ENCODE measurements at regions not wholly inside any gene's neighbourhood (a gene's known extent, or its start where the extent isn't known, plus 50 kb on each side); places are given as distances from the start of the nearest gene placed in this dataset.

DNA sequence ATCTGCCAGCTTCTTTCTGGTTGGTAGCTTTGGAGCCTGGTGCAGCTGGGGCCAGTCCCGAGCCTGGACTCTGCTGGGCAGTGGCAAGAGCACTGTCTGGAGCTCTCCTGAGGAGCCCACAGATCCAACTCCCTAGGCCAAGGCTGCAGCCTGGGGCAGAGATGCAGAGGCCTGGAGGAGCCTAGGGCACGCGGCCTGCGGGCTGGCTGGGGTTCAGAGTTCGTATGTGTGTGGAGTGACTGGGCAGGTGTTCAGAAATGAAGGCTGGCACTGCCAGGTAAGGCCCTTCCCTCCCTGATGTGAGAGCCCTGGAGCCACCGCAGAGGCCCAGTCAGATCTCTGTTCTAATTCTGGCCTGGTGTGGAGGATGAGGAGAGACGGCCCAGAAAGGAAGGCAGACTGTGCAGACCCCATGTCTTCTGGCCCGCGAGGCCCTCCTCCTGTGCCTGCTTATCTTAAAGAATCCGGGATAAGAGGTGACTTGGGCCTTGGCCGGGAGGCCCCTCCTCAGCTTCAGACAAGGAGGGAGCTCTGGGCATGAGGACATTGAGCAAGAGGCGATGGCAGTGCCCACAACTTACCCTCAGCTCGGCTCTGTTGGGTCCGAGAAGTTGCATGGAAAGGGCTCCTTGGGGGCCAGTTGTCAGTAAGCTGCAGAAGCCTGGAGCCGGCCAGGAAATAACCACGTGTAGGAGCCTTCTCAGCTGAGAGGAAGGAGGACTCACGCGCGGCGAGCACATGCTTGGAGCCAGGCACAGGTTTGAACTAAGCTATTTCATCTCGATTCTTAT lies 62.2 kb upstream of the B3GAT1 start:
- ChIA-PET CTCF (no interaction called here), POLR2A (no interaction called here)

DNA sequence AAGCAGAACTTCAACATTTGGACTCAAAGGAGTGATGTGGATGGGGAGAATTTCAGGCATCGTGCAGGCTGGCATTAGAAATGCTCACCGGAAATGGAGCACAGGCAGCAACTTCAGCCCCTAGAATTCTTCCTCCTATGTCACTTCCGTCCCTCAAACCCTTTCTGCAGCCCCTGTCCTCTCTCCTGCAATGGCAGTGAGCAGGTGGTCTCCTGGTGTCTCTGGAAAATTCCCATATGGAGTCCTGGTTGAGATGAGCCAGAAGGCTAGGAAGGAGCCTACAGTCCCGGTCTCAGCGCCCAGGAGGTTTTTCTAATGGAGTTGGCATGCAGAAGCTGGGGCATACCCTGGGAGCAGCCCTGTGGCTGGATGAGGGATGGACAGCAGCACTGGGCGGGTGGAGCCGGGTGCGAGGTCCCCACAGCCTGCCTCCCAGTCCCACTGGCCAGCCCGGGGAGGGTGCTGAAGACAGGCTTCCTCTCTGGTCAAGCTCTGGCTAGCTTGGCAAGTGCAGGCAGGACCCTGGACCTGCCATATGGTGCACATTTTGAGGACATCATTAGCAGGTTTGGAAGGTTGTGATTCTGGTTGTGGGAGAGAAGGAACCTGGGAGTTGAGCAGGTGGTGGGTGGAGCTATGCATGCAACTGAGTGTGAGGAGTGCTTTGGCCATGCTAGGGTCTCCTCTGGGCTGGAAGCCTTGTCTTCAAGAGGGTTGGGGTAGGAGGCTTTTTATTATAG lies 59.8 kb upstream of the B3GAT1 start:
- no peak for DNase-seq (ENCODE audit: extremely low spot score)
- CTCF ChIA-PET, result no interaction called here
- TF ChIP-seq, protein P1, sequence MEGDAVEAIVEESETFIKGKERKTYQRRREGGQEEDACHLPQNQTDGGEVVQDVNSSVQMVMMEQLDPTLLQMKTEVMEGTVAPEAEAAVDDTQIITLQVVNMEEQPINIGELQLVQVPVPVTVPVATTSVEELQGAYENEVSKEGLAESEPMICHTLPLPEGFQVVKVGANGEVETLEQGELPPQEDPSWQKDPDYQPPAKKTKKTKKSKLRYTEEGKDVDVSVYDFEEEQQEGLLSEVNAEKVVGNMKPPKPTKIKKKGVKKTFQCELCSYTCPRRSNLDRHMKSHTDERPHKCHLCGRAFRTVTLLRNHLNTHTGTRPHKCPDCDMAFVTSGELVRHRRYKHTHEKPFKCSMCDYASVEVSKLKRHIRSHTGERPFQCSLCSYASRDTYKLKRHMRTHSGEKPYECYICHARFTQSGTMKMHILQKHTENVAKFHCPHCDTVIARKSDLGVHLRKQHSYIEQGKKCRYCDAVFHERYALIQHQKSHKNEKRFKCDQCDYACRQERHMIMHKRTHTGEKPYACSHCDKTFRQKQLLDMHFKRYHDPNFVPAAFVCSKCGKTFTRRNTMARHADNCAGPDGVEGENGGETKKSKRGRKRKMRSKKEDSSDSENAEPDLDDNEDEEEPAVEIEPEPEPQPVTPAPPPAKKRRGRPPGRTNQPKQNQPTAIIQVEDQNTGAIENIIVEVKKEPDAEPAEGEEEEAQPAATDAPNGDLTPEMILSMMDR (IDR thresholded peaks at IDR 0.05; ENCODE audit: control extremely low read depth, extremely low read depth, low read depth, missing control alignments), result no peak
- POLR2A ChIA-PET, result no interaction called here

More for the DNA sequence above, 62.2 kb upstream of the B3GAT1 start:
- no peak for DNase-seq (ENCODE audit: extremely low spot score)
- TF ChIP-seq, protein P1 (IDR thresholded peaks at IDR 0.05; ENCODE audit: control extremely low read depth, extremely low read depth, low read depth, missing control alignments), result no peak

GRCh38 chr11:134471087-134471715 lies 59.2 kb upstream of the B3GAT1 start:
- ChIA-PET CTCF (interaction anchor here (0.7 kb wide), 1 partner anchor 9 kb away, joined by 3 read pairs; no protein-coding TSS in a partner anchor), POLR2A (no interaction called here)
- TF ChIP-seq, protein P1 (IDR thresholded peaks at IDR 0.05; ENCODE audit: control extremely low read depth, extremely low read depth, low read depth, missing control alignments), result no peak
- no peak for DNase-seq (ENCODE audit: extremely low spot score)

DNA sequence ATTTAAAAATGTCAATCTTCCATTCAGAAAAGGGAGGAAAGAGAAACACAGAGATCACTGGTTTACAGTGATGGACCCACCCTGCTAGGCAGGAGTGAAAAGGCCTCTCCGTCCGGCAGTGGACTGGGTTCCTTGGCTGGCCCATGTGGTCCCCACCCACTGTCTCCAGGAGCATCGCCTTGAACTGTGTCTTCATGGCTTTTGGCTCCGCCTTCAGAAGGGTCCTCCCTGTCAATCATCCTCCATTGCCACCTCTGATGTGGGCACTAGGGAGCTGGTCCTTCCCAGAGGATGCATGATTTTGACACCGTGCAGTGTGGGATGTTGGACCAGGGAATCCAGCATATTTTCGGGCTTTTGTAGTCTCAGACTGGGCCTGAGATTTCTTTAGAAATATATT lies 58.2 kb upstream of the B3GAT1 start:
- CTCF ChIA-PET, result no interaction called here
- POLR2A ChIA-PET, result no interaction called here
- DNase-seq (ENCODE audit: extremely low spot score), result no peak
- TF ChIP-seq, protein P1 (IDR thresholded peaks at IDR 0.05; ENCODE audit: control extremely low read depth, extremely low read depth, low read depth, missing control alignments), result no peak

- ChIA-PET CTCF (interaction anchor here (1.4 kb wide), 1 partner anchor 16 kb away, joined by 5 read pairs; no protein-coding TSS in a partner anchor), POLR2A (no interaction called here)
- TF ChIP-seq, protein P1 (IDR thresholded peaks at IDR 0.05; ENCODE audit: control extremely low read depth, extremely low read depth, low read depth, missing control alignments), result no peak
- DNase-seq (ENCODE audit: extremely low spot score), result no peak
Observed at GRCh38 chr11:134469627-134470026, 57.6 kb upstream of the B3GAT1 start.

DNA sequence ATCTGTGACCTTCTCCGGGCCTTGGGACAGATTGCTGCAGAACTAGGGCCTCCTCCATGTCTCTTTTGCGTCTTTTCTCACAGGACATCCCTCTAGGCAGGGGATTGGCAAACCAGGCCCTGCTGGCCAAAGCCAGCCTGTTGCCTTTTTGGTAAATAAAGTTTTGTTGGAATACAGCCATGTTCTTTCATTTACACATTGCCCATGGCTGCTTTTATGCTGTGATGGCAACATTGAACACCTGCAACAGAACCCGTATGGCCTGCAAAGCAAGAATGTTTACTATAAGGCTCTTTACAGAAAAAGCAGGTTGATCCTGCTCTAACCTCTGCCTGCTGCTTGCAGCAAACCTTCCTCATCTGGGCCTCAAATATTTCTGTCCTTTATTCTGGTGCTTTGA lies 56.8 kb upstream of the B3GAT1 start:
- ChIA-PET CTCF (interaction anchor here (1.4 kb wide), 1 partner anchor 15 kb away, joined by 5 read pairs; no protein-coding TSS in a partner anchor), POLR2A (no interaction called here)
- TF ChIP-seq, protein P1 (IDR thresholded peaks at IDR 0.05; ENCODE audit: control extremely low read depth, extremely low read depth, low read depth, missing control alignments), result no peak
- DNase-seq (ENCODE audit: extremely low spot score), result no peak

Data from GM10248 (cell line).